Prostate gland (tissue), 2 donors: ENCODE measurements at regions not wholly inside any gene's neighbourhood (a gene's known extent, or its start where the extent isn't known, plus 50 kb on each side); places are given as distances from the start of the nearest gene placed in this dataset.

ENCODE experiments used
- POLR2A ChIP-seq: fragments of 450-650 bp; IDR thresholded peaks from one replicate; pipeline ENCODE4 v1.6.1; 2016; ENCODE audit warnings: antibody characterized with exemption, mild to moderate bottlenecking
- POLR2AphosphoS5 ChIP-seq: sonication (generic); formaldehyde crosslinking; IDR thresholded peaks from one replicate; pipeline ENCODE4 v1.6.1; 2017; ENCODE audit warnings: antibody characterized with exemption
- TF ChIP-seq, protein P1 (sequence below), 4 experiments: fragments of 200-600 bp in 2 of 4; fragments of 450-650 bp in 2 of 4; sonication (generic) in 2 of 4; IDR thresholded peaks; 1 replicate in 3 of 4; 2 replicates in 1 of 4; pipeline ENCODE4 v1.5.1; 2016 to 2019; ENCODE audit warnings: antibody characterized with exemption in 4 of 4, mild to moderate bottlenecking in 2 of 4, moderate library complexity in 2 of 4

DNA sequence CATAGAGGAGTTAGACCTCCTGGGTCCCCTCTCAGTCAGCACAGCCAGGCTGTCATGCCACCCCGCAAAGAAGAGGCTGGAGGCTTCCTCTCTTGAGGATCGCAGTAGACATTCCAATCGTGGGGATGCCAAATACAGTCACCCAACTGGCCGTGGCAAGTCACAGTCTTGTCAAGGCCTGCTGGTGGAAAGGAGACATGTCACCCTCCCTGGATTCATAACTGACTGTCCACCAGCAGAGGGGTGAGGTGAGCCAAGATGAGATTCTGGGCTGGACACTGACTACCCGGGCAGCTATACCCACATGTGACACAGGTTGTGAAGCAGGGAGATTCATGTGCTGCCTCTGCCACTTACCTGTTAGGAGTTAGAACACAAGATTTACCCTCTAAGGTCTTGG, 123.5 kb upstream of the NGF start:
- TF ChIP-seq, protein P1, sequence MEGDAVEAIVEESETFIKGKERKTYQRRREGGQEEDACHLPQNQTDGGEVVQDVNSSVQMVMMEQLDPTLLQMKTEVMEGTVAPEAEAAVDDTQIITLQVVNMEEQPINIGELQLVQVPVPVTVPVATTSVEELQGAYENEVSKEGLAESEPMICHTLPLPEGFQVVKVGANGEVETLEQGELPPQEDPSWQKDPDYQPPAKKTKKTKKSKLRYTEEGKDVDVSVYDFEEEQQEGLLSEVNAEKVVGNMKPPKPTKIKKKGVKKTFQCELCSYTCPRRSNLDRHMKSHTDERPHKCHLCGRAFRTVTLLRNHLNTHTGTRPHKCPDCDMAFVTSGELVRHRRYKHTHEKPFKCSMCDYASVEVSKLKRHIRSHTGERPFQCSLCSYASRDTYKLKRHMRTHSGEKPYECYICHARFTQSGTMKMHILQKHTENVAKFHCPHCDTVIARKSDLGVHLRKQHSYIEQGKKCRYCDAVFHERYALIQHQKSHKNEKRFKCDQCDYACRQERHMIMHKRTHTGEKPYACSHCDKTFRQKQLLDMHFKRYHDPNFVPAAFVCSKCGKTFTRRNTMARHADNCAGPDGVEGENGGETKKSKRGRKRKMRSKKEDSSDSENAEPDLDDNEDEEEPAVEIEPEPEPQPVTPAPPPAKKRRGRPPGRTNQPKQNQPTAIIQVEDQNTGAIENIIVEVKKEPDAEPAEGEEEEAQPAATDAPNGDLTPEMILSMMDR (IDR thresholded peaks at IDR 0.05), result no peak
- no peak for TF ChIP-seq POLR2A
- no peak for TF ChIP-seq POLR2AphosphoS5
